CD4-positive, alpha-beta T cell treated with Interleukin-15 for 1 hour (primary cell): ENCODE measurements at regions not wholly inside any gene's neighbourhood (a gene's known extent, or its start where the extent isn't known, plus 50 kb on each side); places are given as distances from the start of the nearest gene placed in this dataset.
"Not testable (repeated sequence)": the region's sequence is repeated elsewhere in the genome, so short reads cannot be mapped to it uniquely, and the experiment has no call there.

Experiments
- DNase-seq: peaks from one replicate; pipeline ENCODE4 v3.0.0-alpha.2; 2020

DNA sequence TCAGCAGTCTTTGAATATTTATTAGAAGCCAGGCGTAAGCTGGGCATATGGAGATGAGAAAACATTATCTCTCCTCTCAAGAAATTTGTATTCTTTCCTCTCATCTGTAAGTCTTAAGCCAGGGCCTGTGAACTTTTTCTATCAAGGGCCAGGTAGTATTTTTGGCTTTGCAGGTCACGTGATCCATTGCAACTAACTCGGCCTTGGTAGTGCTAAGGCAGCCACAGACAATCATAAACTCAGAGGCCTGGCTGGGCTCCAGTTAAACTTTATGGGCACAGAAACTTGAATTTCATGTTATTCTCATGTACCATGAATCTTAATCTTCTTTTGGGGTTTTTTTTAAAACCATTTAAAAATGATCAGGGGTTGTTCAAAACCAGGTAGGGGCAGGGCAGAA is 117.4 kb upstream of the PELI2 start:
- DNase-seq: no peak

DNA sequence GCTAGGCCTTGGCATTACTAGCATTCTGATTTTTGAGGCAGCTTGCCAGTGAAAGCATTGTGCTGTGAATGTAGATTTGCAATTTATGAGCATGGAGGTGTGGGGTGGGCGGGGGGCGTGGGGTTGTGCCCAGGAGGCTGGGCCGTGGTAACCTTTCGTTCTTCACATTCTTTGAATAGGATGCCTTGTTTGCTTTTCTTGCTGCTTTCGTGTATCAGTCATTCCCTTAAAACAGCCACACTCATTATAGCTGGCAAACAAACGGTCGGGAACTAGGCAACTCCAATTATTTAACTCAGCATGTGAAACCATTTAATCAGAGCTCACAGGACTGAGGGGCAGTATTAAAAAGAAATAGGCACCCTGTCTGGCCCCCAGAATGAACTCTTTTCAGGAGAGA is 115.9 kb upstream of the PELI2 start:
- DNase-seq: no peak

DNA sequence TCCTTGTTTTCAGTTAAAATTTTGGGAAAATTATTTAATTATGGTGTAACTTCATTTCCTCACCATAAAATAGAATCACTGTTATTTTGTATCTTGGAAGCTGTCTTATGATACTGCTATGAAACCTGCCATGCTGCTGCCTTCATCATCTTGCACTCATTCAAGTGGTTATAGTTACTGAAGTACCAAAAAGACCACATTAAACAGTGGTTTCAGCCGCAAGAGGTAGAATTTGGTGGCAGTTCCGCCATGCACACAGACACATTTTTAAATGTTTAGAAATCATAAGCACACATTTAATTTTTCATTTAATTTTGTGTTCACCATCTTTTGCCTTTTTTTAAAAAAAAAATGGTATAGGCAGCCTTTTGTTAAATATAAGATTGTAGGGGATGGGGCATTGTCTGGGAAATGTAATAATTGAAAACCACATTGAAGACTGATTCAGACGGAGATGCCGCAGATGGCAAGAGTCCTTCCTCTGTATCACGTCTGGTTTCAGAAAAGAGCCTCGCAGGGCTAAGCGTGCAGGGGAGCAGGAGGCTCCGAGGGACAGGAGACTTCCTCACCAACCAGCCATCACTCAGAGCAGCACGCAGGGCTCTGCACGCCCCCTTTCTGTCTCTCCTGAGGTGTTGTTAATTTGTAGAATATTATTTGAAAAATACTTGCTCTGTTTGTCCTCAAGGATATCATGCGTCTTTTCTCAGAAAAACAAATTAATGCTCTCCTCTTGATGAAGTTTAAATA is 115.2 kb upstream of the PELI2 start:
- DNase-seq: peak; percentile 17

DNA sequence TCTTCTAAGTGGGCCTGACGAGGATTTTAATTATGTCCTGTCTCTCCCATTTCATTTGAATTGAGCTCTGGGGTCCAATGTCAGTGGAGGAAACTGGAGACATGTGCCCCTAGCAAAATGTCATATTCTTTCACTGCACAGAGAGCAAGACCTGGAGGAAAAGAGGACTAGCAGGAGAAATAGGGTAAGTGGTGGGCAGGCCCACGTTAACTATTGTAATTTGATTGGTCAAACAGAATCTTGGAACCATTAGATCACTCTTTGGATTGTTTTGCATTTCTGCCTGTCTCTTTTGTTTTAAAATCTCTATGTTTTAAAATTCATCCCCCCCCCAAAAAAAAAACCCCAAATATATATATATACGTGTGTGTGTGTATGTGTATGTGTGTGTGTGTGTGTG is 113.9 kb upstream of the PELI2 start:
- DNase-seq: no peak

DNA sequence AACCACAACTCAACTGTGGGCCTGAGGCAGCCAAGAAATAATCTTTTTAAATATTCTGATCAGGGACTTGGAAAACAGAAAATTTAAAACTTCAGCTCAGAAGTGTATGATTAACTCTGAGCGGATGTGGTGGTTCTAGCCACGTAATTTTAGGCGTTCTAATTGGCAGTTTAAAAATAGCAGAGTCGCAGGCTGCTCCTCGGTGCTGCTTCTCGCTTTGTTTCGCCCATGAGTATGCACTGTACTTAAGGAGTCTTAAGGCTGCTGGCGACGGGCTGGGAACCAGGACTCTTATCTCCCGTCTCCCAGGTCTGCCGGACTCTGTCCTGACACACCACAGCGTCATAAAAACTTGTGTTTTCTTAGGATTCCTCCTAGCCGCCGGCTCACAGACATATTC is 113.4 kb upstream of the PELI2 start:
- DNase-seq: peak; percentile 17

DNA sequence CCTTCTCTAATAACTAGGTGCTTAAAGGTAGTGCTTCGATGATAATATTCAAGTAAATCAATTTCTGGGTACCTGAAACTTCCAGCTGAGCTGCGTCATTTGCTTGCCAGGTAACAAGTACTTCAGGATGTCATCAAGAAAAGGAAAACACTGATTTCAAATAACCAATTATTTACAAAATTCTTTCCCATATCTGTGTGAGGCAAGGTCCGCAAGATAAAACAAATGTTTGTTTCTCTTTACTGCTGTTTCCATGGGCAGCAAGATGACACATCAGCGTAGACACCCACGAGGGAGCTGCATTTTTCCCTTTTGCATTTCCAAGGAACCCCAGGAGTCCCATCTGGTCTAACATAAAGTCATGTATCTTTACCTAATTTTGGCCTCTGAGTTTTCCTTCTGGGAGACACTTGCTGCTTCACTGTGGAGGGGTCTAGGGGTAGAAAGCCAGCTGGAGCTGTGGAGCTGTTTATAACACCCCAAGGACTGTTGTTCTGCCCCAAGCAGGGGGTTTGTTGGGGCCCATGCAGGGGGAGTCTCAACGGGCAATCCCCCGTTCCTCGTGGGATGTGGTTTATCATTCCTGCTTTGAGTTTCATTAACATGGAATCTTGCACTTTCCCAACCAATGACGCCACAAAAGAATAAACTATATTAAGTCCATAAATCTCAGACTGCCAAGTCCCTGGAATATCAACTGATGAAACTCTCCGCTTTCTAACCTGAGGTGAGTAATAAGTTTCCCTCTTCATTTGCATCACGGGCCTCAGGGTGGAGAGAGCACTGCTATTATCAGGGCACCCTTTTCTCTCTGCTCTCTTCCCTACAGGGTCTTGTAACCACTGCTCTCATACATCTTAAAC is 112.8 kb upstream of the PELI2 start:
- no peak for DNase-seq

DNA sequence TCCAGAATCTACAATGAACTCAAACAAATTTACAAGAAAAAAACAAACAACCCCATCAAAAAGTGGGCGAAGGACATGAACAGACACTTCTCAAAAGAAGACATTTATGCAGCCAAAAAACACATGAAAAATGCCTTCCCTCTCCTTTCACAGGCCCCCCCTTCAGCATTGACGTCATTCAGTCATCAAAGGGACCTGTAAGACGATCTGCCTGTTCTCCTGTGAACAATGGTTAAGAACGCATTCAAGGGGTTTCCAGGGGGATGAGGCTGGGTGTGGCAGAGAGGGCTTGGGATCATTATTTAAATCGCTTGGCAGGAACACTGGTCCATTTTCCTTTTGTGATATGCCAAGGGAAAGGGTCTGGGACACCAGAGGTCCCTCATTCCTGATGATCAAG is 110.7 kb upstream of the PELI2 start:
- not testable (repeated sequence) for DNase-seq

DNA sequence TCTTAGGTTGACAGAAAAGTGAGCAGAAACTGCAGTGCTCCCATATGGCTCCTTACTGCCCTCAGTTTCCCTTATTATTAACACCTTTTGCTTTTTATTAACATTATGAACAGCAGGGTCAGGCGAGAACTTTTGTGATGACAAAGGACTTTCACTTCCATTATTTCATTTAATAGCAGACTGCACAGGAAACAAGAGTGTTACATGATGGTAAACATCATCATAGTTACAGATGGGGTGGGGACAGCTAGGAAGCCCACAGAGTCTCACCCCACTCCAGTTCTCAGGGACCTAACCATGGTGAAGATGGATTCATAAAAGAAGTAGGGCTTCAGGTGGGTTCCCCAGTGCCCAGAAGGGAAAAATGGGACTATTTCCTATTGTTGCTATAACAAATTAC is 110.1 kb upstream of the PELI2 start:
- DNase-seq: no peak

DNA sequence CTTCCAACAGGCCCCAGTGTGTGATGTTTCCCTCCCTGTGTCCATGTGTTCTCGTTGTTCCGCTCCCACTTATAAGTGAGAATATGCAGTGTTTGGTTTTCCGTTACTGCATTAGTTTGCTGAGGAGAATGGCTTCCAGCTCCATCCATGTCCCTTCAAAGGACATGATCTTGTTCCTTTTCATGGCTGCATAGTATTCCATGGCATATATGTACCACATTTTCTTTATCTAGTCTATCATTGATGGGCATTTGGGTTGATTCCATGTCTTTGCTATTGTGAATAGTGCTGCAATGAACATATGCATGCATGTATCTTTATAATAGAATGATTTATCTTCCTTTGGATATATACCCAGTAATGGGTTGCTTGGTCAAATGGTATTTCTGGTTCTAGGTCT is 109.5 kb upstream of the PELI2 start:
- DNase-seq: not testable (repeated sequence)

DNA sequence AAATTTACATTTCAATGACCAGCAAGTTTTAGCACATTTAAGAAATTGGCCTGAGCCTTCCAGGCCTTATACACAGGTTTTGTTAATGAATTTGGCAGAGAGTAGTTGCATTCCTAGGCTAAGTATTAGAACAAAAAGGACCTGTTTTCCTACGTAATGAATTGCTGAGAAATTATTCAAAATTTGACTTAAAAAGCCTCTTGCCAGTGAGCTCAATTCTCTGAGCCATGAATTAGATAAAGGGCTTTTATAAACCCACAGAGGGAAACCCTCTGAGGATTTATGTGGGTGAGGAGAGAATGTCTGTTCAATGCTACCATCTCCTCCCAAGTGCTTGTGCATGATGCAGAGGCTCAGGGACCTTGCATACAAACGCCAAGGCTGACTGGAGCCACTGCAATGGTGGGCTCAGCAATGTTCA is 94.5 kb upstream of the PELI2 start:
- no peak for DNase-seq

DNA sequence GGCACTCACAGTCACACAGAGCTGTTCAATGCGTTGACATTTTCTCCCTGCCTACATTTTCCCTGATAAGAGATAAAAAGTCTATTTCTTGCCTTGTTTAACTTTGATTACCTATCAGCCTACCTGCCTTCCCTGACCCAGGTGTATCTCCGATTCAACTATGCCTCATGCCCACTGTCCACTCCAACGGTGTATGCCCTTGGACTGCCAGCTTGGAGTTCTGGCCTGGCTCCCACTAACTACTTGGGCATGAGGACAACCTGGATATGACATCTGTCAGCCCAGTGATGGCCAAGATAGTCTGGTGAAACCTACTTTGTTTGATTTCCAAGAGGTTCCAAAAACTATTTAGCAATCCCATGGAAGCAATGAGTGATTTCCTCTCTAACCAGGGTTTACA is 93.0 kb upstream of the PELI2 start:
- DNase-seq: no peak

DNA sequence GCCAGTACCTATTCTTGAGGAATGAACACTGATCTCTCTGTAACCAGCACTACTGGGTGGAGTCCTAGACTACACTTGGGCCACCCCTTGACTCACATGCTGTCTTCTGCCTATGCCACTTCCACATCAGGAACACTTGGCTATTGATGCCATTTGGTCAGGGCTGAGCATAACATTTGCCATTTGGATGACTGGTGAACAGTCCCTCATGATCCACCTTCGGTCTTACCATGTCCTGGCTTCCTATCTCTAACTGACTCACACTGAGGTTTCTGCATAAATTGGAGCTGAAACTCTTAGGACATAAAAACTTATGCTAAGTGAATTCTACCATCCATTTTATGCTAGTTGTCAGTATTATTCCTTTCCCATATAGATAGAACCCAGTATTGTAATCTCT is 91.7 kb upstream of the PELI2 start:
- DNase-seq: no peak

DNA sequence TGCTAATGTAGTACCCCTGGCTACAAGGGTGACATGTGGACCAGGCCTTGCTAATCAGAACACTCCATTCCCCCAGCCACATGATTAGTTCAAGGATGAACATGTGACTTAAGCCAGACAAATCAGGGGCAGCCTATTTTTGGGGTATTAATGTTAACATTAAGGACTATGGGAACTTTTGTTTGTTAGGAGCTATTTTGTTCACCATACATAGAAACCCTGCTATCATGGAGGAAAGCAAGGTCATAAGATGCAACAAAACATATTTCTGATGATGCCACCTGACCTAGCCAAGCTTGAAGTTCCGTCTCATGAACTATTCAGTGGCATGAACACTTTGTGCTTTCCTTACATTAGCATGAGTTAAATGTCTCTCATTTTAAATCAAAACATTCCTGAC is 90.8 kb upstream of the PELI2 start:
- DNase-seq: no peak

DNA sequence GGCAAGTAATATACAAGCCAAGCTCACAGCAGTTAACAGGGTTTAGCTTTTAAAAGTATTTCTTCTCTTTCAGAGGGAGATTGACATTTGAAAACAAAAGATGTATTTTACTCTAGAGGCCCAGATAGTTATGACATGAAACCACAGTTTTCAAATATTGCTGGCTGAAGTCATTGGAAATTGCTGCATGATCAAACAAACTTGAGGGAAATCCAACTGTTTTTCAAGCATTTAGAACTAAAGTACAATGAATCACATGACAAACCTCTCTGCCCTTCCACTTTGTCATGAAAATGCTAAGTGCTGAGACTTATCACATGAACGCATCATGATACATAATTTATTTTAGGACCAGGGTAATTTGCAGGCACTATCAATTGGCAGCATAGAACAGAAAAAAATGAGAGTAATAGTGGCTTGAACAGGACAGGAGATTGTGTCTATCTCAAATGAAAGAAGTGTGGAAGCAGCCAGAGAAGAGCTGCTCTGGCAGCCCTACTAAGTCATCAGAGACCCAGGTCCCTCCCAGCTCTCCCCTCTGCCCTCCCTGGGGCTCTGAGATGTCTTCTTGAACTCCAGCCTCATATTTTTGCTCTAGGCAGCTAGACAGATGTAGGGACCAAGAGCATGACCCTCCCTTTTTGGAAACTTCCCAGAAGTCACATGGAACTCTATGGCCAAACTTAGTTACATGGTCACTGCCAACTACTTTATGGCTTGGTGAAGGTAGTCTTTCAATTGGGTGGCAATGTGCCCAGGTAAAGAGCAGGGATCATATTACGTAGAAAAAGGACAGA is 90.1 kb upstream of the PELI2 start:
- no peak for DNase-seq

DNA sequence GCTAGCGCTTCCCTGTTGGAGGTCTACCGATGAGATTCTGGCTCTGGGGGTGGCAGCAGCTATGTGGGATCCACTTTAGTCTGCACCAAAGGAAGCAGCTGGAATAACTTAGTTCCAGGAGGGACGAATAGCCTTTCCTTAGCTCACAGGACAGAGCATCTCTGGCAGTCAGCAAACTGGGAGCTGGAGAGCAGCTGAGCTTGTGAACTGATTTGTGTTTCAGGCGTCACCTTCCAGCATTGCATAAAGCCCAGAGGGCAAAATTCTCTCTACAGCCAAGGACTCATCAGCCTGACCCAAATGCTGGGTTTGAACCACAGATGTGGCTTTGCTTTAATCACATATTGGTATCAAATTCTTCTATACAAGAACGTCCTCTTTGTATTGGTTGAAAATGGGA is 81.9 kb upstream of the PELI2 start:
- no peak for DNase-seq

DNA sequence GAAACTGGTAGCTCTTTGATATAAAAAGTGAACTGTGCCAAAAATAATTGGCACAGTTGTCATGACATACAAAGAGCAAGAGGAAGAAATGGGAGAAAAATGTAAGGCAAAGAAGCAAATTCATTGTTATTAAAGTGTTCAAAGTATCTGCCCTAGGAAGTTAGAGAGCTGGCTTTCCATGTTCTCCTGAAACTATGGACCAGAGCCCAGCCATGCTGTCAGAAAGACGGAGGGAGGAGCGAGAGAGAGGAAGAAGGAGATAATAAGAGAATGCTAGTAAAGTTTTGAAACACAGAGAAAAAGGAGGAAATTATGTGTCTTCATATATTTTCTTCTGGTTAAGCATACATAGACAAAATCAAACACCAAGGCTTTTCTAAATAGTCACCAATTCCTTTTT is 78.1 kb upstream of the PELI2 start:
- DNase-seq: no peak

DNA sequence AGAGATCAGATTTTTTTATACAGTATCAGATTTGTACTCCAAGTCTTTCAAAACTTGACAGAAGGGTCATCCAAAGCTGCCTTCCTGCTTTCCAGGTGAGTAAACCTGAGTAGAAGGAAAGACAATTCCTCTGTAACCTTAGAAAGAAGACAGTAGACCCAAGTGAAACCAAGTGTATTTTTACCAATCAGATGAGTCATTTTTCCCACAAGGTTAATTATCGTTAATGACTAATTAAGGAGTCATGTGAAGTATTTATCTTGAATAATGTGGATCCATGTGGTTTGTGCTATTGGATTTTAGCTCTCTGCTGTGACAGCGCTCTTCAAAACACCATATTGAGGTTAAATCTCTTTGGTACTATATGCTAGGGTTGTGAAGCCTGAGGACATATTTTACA is 74.0 kb upstream of the PELI2 start:
- no peak for DNase-seq

DNA sequence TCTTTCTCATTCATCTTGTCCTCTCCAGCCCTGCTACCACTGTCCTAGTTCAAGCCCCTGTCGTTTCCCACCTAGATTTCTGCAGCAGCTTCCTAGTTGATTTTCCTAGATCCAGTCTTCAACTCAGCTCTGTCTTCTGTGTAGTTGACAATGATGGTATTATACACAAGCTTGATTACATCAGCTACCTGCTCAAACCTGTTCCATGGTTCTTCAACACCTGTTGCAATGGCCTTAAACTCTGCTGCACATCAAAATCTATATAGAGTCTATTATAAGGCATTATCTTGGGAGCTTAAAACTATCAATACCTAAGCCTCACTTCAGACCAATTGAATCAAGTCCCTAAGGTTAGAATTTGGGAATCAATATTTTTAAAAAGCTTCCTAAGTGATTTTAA is 71.7 kb upstream of the PELI2 start:
- no peak for DNase-seq

DNA sequence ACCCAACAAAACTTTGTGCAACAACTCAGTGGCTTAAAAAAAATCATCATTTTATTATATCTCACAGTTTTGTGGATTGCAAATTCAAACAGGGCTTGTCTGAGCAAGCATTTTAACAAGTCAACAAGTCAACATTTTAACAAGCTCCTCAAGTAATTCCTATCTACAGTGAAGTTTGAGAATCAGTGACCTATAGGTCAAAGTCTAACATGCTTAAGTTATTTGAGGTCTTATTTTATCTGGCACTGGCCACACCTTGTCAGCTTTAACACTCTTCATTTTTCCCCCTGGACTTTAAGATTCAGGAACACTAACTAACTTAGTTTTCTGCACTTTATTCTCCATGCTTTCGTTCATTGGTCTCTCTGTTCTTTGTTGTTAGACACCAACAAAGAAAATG is 71.2 kb upstream of the PELI2 start:
- DNase-seq: no peak

DNA sequence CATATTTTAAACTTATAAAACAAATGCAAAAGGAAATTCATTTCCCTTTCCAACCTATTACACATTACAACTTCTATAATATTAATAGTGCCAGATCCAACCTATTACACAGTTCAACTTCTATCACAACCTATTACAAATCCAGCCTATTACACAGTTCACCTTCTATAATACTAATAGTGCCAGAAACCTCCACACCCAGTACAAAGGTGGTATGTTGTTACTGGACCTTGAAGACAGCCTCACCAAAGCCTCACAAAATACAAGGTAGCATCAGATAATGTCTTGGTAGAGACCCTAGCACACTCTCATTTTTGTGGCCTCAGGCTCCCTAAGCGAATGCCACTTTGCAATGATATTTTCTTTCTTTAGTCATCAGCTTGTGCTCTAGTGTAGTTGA is 68.7 kb upstream of the PELI2 start:
- no peak for DNase-seq

DNA sequence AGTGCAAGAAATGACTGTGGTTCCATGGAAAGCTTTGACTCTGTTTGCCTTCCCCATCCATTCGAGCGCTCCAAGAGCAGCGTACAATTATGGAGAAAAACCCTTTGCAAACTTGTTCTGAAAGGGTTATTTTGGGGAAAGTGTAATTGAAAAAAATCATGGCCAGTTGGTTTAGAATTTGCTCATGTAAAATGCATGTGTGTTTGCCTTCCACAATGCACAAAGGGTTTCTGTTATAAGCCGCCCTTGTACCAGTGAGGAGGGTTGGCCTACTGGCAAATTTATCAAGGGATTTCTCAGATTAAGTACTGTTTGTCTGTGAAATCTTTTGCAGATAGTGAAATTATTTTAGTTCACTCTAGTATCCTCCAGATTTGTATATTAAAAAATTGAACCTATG is 62.7 kb upstream of the PELI2 start:
- DNase-seq: no peak

DNA sequence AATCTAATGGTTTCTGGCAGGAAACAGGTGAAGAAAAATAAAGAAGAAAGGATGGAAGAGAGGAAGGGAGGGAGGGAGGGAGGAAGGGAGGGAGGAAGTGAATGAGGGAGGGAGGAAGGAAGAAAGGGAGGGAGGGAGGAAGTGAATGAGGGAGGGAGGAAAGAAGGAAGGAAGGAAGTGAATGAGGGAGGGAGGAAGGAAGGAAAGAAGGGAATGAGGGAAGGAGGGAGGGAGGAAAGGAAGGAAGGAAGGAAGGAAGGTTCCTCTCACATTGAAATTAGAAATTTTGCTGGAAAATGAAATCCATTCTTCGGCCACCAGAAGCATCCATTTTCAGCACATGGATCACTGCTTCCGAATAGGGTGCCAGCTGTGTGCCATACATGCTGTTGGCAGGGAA is 62.2 kb upstream of the PELI2 start:
- DNase-seq: no peak

DNA sequence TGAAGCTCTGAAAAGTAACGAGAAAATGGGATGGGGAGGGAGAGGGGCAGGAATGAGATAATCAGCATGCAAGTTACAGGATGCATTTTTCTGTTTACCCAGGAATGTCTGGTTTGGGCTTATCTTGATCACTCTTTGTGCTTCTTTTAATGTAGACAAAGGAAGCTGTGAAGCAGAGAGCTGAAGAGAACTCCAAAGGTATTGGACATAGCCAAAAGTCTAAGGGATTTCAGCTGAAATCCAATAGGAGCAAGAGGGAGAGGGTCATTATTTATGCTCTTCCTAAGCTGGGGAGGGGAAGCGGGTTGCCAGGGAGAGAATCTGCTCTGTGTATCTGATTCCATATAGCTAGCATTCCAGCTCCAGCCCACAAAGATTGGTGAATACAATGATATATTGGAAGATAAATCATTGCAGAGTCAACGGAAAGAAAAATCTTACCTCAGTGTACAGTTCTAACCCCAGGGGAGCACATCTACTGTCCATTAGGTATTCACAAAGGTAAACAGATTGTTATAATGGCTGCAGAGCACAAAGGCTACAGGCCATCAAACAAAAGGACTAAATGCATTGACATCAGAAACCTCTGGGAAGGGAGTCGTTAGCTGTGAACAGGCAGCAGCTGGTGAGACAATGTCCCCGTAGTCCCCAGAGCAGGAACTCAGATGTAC is 61.0 kb upstream of the PELI2 start:
- no peak for DNase-seq
